Astrocyte (in vitro differentiated cells and primary cell): ENCODE measurements at regions not wholly inside any gene's neighbourhood (a gene's known extent, or its start where the extent isn't known, plus 50 kb on each side); places are given as distances from the start of the nearest gene placed in this dataset.

Experiments used
- EZH2 ChIP-seq: IDR thresholded peaks from 2 replicates; pipeline ENCODE4 v1.6.1; 2012; ENCODE audit warnings: mild to moderate bottlenecking, low read length, inconsistent platforms; ENCODE audit not compliant: insufficient read depth
- TF ChIP-seq, protein P1 (sequence below): IDR thresholded peaks from 2 replicates; pipeline ENCODE4 v1.5.1; 2011; ENCODE audit warnings: low read depth, mild to moderate bottlenecking, inconsistent platforms, low read length, moderate library complexity; ENCODE audit not compliant: insufficient read depth

DNA sequence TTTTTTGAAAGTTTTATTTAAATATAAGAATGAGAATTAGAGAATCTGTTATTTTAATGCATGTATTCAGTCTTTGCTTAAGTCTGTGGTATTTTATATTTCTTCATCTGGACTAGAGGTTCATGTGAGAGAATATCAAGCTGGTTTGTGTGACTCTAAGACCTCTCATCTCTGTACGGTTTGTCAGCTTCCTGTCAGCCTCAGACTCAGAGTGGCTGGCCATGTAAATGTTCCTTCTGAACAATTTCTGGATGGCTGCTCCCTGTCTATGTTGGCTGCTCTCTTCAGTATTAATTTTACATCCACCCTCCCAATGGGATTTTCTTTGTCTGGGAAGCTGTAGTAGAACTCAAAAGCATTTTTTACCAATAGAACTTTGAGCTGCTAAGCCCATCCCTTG is 225.3 kb upstream of the THUMPD2 start:
- TF ChIP-seq, protein P1, sequence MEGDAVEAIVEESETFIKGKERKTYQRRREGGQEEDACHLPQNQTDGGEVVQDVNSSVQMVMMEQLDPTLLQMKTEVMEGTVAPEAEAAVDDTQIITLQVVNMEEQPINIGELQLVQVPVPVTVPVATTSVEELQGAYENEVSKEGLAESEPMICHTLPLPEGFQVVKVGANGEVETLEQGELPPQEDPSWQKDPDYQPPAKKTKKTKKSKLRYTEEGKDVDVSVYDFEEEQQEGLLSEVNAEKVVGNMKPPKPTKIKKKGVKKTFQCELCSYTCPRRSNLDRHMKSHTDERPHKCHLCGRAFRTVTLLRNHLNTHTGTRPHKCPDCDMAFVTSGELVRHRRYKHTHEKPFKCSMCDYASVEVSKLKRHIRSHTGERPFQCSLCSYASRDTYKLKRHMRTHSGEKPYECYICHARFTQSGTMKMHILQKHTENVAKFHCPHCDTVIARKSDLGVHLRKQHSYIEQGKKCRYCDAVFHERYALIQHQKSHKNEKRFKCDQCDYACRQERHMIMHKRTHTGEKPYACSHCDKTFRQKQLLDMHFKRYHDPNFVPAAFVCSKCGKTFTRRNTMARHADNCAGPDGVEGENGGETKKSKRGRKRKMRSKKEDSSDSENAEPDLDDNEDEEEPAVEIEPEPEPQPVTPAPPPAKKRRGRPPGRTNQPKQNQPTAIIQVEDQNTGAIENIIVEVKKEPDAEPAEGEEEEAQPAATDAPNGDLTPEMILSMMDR, result no peak
- TF ChIP-seq EZH2, result no peak
